AG04450 (cell line): ENCODE measurements at regions not wholly inside any gene's neighbourhood (a gene's known extent, or its start where the extent isn't known, plus 50 kb on each side); places are given as distances from the start of the nearest gene placed in this dataset.

Source experiments
- CTCF ChIA-PET: fragments of 300-600, 350-600 bp; formaldehyde crosslinking; extraction: SDS; loops from one replicate; lab custom pipeline; 2022; ENCODE audit warnings: antibody characterized with exemption, inconsistent platforms; lab: Charles Lee
- POLR2A ChIA-PET: fragments of 350-600 bp; formaldehyde crosslinking; extraction: SDS; loops from one replicate; lab custom pipeline; 2021; ENCODE audit warnings: antibody characterized with exemption, inconsistent platforms; lab: Yijun Ruan, JAX
- DNase-seq: peaks from one replicate; pipeline ENCODE4 v3.0.0-alpha.2; 2011; ENCODE audit warnings: low read depth, low spot score
- H3K27ac ChIP-seq: one replicate; pipeline ENCODE4 v1.5.1; 2012; ENCODE audit warnings: low read depth, low read length, control low read depth
- H3K27me3 ChIP-seq: one replicate; pipeline ENCODE4 v1.6.0; 2012; ENCODE audit warnings: low read length; ENCODE audit not compliant: control insufficient read depth, insufficient read depth
- H3K4me3 ChIP-seq: 2 replicates; pipeline ENCODE4 v1.5.1; 2011; ENCODE audit warnings: mild to moderate bottlenecking, low read depth, low read length, control low read depth
- H3K9me3 ChIP-seq: 2 replicates; pipeline ENCODE4 v1.5.1; 2012; ENCODE audit warnings: low read length; ENCODE audit not compliant: control insufficient read depth, insufficient read depth
- CTCF ChIP-seq: IDR thresholded peaks from 2 replicates; pipeline ENCODE4 v1.5.1; 2011; ENCODE audit warnings: low read depth, low read length, control low read depth, inconsistent platforms

GRCh38 chr5:155268770-155269425 is 255.3 kb downstream of the KIF4B start:
- ChIA-PET CTCF (no interaction called here), POLR2A (no interaction called here)
- Histone ChIP-seq H3K4me3 (no peak overlapping the region), H3K9me3 (peaks cover 7% of the 10 kb centered on the region), H3K27me3 (no peaks in the 10 kb centered on the region), H3K27ac (no peak overlapping the region)
- no peak for TF ChIP-seq CTCF
- DNase-seq: no peak

- no peak for TF ChIP-seq CTCF
- Histone ChIP-seq H3K9me3 (peaks cover 12% of the 10 kb centered on the region), H3K27ac (no peak overlapping the region), H3K4me3 (no peak overlapping the region), H3K27me3 (no peaks in the 10 kb centered on the region)
- ChIA-PET CTCF (no interaction called here), POLR2A (no interaction called here)
- no peak for DNase-seq
These were observed 257.2 kb downstream of the KIF4B start for GRCh38 chr5:155270725-155271124.

GRCh38 chr5:155274484-155274883 is 260.9 kb downstream of the KIF4B start:
- no peak for DNase-seq
- Histone ChIP-seq H3K27ac (no peak overlapping the region), H3K27me3 (no peaks in the 10 kb centered on the region), H3K9me3 (peaks cover 8% of the 10 kb centered on the region), H3K4me3 (no peak overlapping the region)
- ChIA-PET POLR2A (no interaction called here), CTCF (no interaction called here)
- TF ChIP-seq CTCF: no peak

GRCh38 chr5:155275222-155275621 is 261.7 kb downstream of the KIF4B start:
- POLR2A ChIA-PET: no interaction called here
- peaks cover 8% of the 10 kb centered on the region for H3K9me3 ChIP-seq
- TF ChIP-seq CTCF: no peak
- H3K4me3 ChIP-seq: no peak overlapping the region
- DNase-seq: no peak
- no peak overlapping the region for H3K27ac ChIP-seq
- no peaks in the 10 kb centered on the region for H3K27me3 ChIP-seq
- CTCF ChIA-PET: no interaction called here

GRCh38 chr5:155276231-155276630 is 262.7 kb downstream of the KIF4B start:
- ChIA-PET CTCF (no interaction called here), POLR2A (no interaction called here)
- H3K27ac ChIP-seq: no peak overlapping the region
- TF ChIP-seq CTCF: no peak
- peaks cover 8% of the 10 kb centered on the region for H3K9me3 ChIP-seq
- no peaks in the 10 kb centered on the region for H3K27me3 ChIP-seq
- DNase-seq: no peak
- no peak overlapping the region for H3K4me3 ChIP-seq
